A204.1 (cell line): ENCODE measurements at regions not wholly inside any gene's neighbourhood (a gene's known extent, or its start where the extent isn't known, plus 50 kb on each side); places are given as distances from the start of the nearest gene placed in this dataset.

Experiments
- FAIRE-seq: peaks from 2 replicates; lab custom pipeline; 2012; peaks lifted over from hg19 to GRCh38; lab: Jason Lieb, UNC

- FAIRE-seq, result no peak
Measured at GRCh38 chr14:55734731-55735130, 154.7 kb downstream of the KTN1 start.

GRCh38 chr14:55739967-55740648 is 160.1 kb downstream of the KTN1 start:
- no peak for FAIRE-seq

GRCh38 chr14:55740649-55740989 is 160.6 kb downstream of the KTN1 start:
- FAIRE-seq, result no peak

- FAIRE-seq, result no peak
Measured at GRCh38 chr14:55741240-55741639, 161.2 kb downstream of the KTN1 start.

GRCh38 chr14:55743551-55743950 is 163.5 kb downstream of the KTN1 start:
- FAIRE-seq, result no peak

DNA sequence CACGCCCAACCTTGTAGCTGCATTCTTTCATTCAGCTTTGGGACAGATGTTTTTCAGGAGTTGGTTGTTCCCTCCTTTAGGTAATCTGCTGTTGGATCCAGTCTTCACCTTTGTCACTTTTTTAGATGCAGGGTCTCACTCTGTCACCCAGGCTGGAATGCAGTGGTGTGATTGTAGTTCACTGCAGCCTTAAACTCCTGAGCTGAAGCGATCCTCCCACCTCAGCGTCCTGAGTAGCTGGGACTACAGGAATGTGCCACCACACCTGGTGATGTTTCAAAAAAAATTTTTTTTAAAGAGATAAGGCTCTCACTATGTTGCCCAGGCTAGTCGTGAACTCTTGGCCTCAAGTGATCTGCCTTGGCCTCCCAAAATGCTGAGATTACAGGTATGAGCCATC is 164.3 kb downstream of the KTN1 start:
- FAIRE-seq, result no peak

DNA sequence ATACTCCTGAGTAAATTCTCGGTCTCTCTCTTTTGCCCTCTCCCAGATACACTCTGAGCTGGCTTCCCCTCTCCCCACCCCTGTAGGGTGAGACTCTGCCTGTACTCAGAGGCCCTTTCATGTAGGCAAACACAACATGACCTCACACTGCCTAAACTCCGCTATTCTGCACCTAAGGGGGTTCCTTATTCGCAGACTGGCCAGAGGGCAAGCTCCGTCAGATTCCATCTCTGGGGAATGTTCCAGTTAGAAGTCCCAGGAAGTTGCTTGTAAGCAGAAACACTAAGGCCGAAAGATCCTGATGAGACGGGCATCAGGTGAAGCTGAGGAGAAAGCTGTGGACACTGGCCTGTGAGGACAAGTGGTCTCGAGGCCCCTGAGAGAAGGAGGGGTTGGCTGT is 165.9 kb downstream of the KTN1 start:
- no peak for FAIRE-seq

GRCh38 chr14:55746558-55746957 is 166.6 kb downstream of the KTN1 start:
- no peak for FAIRE-seq

- FAIRE-seq, result no peak
Measured at GRCh38 chr14:55747186-55747585, 167.2 kb downstream of the KTN1 start.

DNA sequence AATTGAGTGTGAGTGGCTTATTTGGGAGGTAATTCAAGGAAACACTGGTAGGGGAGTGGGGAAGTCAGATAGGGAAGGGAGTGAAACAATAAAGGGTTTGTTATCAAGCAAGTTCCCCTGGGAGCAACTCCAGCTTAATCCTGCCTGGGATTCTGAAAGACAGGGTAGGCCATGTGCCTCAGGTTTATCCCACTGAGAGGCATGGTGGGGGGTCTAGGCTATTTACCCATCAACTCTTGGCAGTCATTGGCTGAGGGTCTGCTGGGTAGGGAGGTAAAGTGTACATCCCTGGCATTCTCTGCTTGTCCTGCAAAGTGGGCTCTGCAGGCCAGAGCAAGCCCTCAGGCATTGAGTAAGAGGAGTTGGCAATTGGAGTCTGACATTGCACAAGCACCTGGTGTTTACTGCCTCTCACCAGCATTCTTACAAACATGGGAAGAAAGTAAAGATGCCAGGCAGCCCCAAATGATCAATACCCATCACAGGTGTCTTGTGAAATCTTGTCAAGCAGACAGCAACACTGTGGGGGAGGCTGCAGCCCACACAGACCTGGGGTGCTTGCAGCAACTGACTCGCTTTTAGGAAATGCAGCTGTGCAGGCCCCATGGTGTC is 169.3 kb downstream of the KTN1 start:
- FAIRE-seq, result no peak

- no peak for FAIRE-seq
Measured at GRCh38 chr14:55749946-55750345, 169.9 kb downstream of the KTN1 start.

GRCh38 chr14:55752580-55753390 is 172.8 kb downstream of the KTN1 start:
- FAIRE-seq, result no peak

GRCh38 chr14:55754471-55754870 is 174.5 kb downstream of the KTN1 start:
- FAIRE-seq, result no peak

- FAIRE-seq, result no peak
Measured at GRCh38 chr14:55754871-55755270, 174.9 kb downstream of the KTN1 start.

- no peak for FAIRE-seq
Measured at GRCh38 chr14:55756078-55756477, 176.1 kb downstream of the KTN1 start.

- no peak for FAIRE-seq
Measured at GRCh38 chr14:55756557-55756956, 176.6 kb downstream of the KTN1 start.

DNA sequence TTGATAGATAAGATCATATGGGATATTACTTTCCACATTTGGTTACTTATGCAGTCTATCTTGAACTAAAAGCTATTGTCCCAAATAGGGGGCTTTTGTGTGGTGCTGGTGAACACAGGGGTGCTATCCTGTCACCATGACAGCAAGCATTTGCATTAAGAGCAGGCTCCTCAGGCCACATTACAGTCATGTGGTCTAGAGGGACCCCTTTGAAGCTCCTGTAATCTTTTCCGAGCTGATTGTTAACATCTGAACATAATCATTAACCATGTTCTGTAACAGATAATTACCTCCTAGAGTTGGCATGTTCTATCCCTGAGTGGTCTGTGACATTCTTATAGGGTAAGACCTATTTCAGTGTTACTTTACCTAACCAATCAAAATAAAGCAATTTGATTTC is 178.8 kb downstream of the KTN1 start:
- no peak for FAIRE-seq

DNA sequence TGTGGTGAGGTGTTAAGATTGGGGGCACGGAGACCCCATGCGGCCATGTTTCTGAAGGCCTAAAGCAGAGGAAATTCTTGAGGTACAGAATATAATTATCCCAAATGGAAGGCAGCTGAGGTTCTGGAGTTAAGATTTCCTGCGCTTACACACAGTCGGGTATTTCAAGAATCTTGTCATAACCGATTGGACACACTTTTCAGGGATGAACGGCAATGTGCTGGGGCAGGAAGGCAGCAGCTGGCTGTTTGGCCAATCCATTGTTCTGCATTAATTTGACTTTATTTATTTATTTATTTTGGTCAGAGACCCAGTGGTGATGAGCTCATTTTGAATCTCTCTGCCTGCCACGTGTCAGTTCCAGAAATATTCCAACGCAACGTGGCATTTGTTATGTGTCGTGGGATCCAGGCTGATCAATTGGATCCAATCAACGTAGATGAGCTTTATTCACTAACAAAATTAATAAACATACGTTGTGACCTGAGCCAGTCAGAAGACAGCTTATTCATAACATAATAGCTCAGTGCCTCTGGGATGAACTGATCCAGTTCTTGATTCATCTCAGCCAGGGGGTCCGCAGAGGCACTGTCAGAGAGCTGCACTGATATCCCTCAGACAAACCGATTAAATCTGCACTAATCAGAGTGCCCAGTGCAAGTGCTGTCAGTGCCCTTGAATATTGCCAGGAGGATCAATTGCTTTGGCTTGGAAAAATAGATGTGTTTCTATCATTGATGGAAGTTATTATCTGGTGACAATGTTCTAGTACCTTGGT is 181.0 kb downstream of the KTN1 start:
- no peak for FAIRE-seq

GRCh38 chr14:55761651-55762050 is 181.6 kb downstream of the KTN1 start:
- FAIRE-seq, result no peak

DNA sequence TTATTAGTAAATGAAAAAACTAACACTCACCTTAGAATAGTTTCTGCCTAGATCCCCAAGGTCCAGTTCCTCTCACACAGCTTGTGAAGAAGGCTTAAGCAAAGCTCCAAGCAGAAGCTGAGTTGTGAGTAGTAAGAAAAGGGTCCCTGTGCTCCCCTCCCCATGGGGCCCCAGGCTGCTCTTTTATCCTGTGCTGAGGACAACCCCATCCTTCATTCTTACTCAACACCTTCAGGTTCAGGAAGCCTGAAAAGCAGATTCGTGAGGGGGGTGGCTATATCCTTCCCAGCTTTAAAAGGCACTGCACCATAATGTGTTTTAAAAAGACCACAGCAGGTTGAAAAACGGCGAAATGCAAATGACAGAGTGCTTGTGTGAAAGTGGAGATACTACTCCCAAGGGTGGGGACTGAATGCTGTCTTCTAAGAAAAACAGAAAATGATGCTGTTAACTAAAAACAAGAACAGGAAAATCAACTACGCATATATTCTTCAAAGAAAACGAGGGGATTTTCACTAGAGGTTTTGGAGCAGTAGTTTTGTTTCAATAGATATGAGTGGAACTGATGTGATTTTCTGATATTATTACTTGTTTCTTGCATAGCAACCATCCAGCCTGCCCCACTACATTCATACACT is 182.7 kb downstream of the KTN1 start:
- FAIRE-seq, result no peak

DNA sequence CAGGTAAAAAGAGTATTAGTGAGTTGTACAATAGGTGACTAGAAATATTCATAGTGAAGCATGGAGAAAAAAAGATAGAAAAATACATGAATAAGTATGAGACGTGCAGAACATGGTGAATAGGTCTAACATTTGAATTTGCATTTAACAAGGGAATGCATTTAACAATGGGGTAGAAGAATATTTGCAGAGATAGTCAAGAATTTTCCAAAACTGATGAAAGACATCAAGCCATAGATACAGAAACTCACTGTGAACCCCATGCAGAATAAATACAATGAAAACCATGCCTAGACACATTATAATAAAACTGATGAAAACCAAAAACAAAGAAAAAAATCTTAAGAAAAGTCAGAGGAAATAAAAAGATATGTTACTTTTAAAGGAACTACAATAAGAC is 184.8 kb downstream of the KTN1 start:
- FAIRE-seq, result no peak

- FAIRE-seq, result no peak
Measured at GRCh38 chr14:55766071-55766470, 186.1 kb downstream of the KTN1 start.
